Type B pancreatic cell (in vitro differentiated cells): ENCODE measurements at regions not wholly inside any gene's neighbourhood (a gene's known extent, or its start where the extent isn't known, plus 50 kb on each side); places are given as distances from the start of the nearest gene placed in this dataset.

Experiments used
- DNase-seq: peaks from one replicate; pipeline ENCODE4 v3.0.0; 2021; ENCODE audit warnings: mixed read lengths; ENCODE audit not compliant: unreplicated experiment; ENCODE audit errors: extremely low spot score
- H3K27ac Mint-ChIP-seq: 2 replicates; pipeline ENCODE4 v1.8.0; 2021; ENCODE audit warnings: mild to moderate bottlenecking, mixed read lengths
- H3K27me3 Mint-ChIP-seq: 2 replicates; pipeline ENCODE4 v1.8.0; 2021; ENCODE audit warnings: mixed read lengths
- H3K36me3 Mint-ChIP-seq: 2 replicates; pipeline ENCODE4 v1.8.0; 2021; ENCODE audit warnings: mixed read lengths
- H3K4me1 Mint-ChIP-seq: one replicate; pipeline ENCODE4 v1.8.0; 2021; ENCODE audit warnings: mixed read lengths; ENCODE audit not compliant: unreplicated experiment
- H3K4me3 Mint-ChIP-seq: 2 replicates; pipeline ENCODE4 v1.8.0; 2021; ENCODE audit warnings: mild to moderate bottlenecking, mixed read lengths
- H3K9me3 Mint-ChIP-seq: 2 replicates; pipeline ENCODE4 v1.8.0; 2021; ENCODE audit warnings: mixed read lengths
- TF ChIP-seq, protein P1 (sequence below): fragments of 200-600 bp; sonication (generic); conservative IDR thresholded peaks from 2 replicates; pipeline ENCODE4 v1.5.0; 2021; ENCODE audit warnings: antibody characterized with exemption, mild to moderate bottlenecking

GRCh38 chr6:14282854-14283505 lies 165.4 kb downstream of the CD83 start:
- Mint-ChIP-seq H3K9me3 (no peaks in the 10 kb centered on the region), H3K27me3 (peaks cover 6% of the 10 kb centered on the region), H3K36me3 (peaks cover 4% of the 10 kb centered on the region), H3K4me1 (peaks cover 28% of the 10 kb centered on the region), H3K4me3 (peak overlapping the region; percentile 68), H3K27ac (no peak overlapping the region)
- TF ChIP-seq, protein P1, sequence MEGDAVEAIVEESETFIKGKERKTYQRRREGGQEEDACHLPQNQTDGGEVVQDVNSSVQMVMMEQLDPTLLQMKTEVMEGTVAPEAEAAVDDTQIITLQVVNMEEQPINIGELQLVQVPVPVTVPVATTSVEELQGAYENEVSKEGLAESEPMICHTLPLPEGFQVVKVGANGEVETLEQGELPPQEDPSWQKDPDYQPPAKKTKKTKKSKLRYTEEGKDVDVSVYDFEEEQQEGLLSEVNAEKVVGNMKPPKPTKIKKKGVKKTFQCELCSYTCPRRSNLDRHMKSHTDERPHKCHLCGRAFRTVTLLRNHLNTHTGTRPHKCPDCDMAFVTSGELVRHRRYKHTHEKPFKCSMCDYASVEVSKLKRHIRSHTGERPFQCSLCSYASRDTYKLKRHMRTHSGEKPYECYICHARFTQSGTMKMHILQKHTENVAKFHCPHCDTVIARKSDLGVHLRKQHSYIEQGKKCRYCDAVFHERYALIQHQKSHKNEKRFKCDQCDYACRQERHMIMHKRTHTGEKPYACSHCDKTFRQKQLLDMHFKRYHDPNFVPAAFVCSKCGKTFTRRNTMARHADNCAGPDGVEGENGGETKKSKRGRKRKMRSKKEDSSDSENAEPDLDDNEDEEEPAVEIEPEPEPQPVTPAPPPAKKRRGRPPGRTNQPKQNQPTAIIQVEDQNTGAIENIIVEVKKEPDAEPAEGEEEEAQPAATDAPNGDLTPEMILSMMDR: no peak
- DNase-seq: no peak

DNA sequence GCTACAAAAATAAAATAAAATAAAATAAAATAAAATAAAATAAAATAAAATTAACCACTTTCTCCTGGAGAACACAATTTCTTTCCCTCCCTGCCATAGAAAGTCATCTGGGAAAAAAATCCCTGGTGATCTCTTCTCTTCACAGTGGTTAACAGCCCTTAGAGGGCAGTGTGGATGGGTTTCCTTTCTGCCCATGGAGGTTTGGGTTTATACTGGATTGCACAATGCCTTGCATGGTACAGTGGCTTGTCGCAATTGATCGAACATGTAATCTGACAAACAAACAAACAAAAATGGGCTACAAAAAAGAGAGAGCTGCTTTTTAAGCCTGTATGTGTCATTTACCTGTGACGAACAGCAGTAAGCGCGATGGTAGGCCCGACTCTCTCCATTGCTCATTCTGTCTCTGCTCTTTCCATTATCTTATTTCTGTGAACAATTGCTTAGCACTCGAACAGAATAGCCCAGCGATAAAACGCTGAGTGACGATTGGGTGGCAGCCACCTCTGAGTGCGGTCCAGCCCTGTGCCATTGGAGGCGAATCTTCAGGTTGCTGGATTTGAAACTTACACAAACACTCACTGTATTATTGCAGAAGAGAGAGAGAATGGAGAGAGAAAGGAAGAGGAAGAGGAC lies 166.1 kb downstream of the CD83 start:
- TF ChIP-seq, protein P1: peak; percentile 38
- Mint-ChIP-seq H3K27me3 (peaks cover 6% of the 10 kb centered on the region), H3K4me1 (peaks cover 28% of the 10 kb centered on the region), H3K9me3 (no peaks in the 10 kb centered on the region), H3K36me3 (peaks cover 4% of the 10 kb centered on the region), H3K27ac (no peak overlapping the region), H3K4me3 (no peak overlapping the region)
- DNase-seq: no peak

- Mint-ChIP-seq H3K4me3 (no peak overlapping the region), H3K36me3 (peaks cover 4% of the 10 kb centered on the region), H3K9me3 (no peaks in the 10 kb centered on the region), H3K4me1 (peaks cover 28% of the 10 kb centered on the region), H3K27me3 (peaks cover 6% of the 10 kb centered on the region), H3K27ac (no peak overlapping the region)
- DNase-seq: no peak
- TF ChIP-seq, protein P1: no peak
Measured at GRCh38 chr6:14284969-14285590, 167.5 kb downstream of the CD83 start.

DNA sequence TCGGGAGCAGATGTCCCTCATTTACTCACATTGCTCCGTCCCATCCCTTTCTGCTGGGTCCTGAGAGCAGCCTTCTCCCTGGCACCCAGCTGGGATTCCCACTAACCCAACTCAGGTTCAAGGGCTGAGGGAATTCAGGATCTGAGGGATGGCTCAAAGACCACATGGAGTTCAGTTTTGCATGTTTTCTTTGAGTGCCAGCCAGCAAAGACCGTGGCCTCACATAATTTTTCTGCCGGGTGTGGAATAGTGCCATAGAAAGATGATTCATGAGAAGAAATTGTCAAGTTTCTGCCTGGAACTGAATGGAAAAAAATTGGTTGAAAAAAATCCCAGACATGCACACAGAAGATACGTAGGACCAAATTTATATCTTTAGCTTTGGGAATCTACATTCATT lies 168.6 kb downstream of the CD83 start:
- Mint-ChIP-seq H3K9me3 (no peaks in the 10 kb centered on the region), H3K36me3 (no peaks in the 10 kb centered on the region), H3K27me3 (peaks cover 6% of the 10 kb centered on the region), H3K4me1 (peaks cover 28% of the 10 kb centered on the region), H3K4me3 (no peak overlapping the region), H3K27ac (no peak overlapping the region)
- no peak for DNase-seq
- TF ChIP-seq, protein P1: no peak

DNA sequence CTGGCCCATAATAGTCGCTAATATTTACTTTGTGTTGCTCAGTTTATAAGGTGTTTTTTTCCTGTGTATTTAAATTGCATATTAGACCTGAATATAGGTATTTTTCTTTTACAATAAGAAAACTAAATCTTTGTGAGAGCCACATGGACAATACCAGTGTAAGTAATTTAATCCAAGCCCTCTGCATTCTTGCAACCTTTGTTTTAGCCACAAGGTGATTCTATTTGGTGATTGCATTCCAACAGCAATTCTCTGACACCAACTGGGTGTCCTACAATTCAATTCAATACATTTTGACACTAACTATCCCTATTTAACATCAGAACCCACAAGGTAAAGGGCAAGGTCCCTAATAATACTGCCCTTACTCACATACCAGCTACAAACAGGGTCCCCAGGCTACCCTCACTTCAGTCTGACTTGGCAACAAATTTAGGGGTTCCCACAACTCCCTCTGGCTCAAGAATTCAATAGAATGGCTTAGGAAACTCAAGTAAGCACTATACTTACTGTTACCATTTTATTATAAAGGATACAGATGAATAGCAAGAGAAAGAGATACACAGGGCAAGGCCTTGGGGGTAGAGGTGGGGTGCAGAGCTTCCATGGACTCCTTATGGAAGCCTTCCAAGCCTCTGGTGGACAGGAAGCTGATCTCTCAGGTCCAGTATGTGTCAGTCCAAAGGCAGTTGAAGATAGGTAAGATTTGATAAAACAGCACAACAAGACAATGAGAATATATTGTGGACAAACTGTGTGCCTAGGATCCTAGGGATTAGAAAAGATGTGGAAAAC lies 169.3 kb downstream of the CD83 start:
- Mint-ChIP-seq H3K9me3 (no peaks in the 10 kb centered on the region), H3K4me3 (no peak overlapping the region), H3K4me1 (peaks cover 21% of the 10 kb centered on the region), H3K27ac (no peak overlapping the region), H3K27me3 (peaks cover 3% of the 10 kb centered on the region), H3K36me3 (no peaks in the 10 kb centered on the region)
- TF ChIP-seq, protein P1: no peak
- no peak for DNase-seq
